Fibroblast of gingiva (primary cell): ENCODE measurements at regions not wholly inside any gene's neighbourhood (a gene's known extent, or its start where the extent isn't known, plus 50 kb on each side); places are given as distances from the start of the nearest gene placed in this dataset.
A peak's percentile ranks its signal among the peaks of the same experiment; 100 is the strongest.

ENCODE experiments used
- DNase-seq: peaks from one replicate; pipeline ENCODE4 v3.0.0-alpha.2; 2011; ENCODE audit warnings: low read depth

GRCh38 chr4:65120287-65120686 is 550.0 kb downstream of the EPHA5 start:
- no peak for DNase-seq

- DNase-seq: no peak
Observed at GRCh38 chr4:65102419-65102818, 567.9 kb downstream of the EPHA5 start.

- no peak for DNase-seq
Observed at GRCh38 chr4:65096630-65097029, 573.7 kb downstream of the EPHA5 start.

GRCh38 chr4:65089666-65090065 is 580.6 kb downstream of the EPHA5 start:
- DNase-seq: peak; percentile 2

- DNase-seq: no peak
Observed at GRCh38 chr4:65083076-65083475, 587.2 kb downstream of the EPHA5 start.

- DNase-seq: no peak
Observed at GRCh38 chr4:65071564-65071963, 598.7 kb downstream of the EPHA5 start.

GRCh38 chr4:65069177-65069576 is 601.1 kb downstream of the EPHA5 start:
- DNase-seq: no peak

GRCh38 chr4:65066106-65066505 is 604.2 kb downstream of the EPHA5 start:
- no peak for DNase-seq

- DNase-seq: no peak
Observed at GRCh38 chr4:65063601-65064000, 606.7 kb downstream of the EPHA5 start.

GRCh38 chr4:65050786-65051185 is 619.5 kb downstream of the EPHA5 start:
- no peak for DNase-seq

GRCh38 chr4:65046192-65047133 is 623.8 kb downstream of the EPHA5 start:
- peak; percentile 2 for DNase-seq

- DNase-seq: no peak
Observed at GRCh38 chr4:65033899-65034298, 624.6 kb upstream of the TECRL start.

GRCh38 chr4:65028592-65028991 is 619.3 kb upstream of the TECRL start:
- no peak for DNase-seq

GRCh38 chr4:65023883-65024670 is 614.8 kb upstream of the TECRL start:
- no peak for DNase-seq

GRCh38 chr4:65023081-65023480 is 613.8 kb upstream of the TECRL start:
- no peak for DNase-seq

GRCh38 chr4:65021737-65022136 is 612.5 kb upstream of the TECRL start:
- no peak for DNase-seq

GRCh38 chr4:65021149-65021548 is 611.9 kb upstream of the TECRL start:
- DNase-seq: no peak

GRCh38 chr4:65019775-65020174 is 610.5 kb upstream of the TECRL start:
- DNase-seq: no peak

- no peak for DNase-seq
Observed at GRCh38 chr4:65018313-65018712, 609.1 kb upstream of the TECRL start.

- no peak for DNase-seq
Observed at GRCh38 chr4:65014078-65014477, 604.8 kb upstream of the TECRL start.

- no peak for DNase-seq
Observed at GRCh38 chr4:65007841-65008439, 598.7 kb upstream of the TECRL start.

GRCh38 chr4:64975177-64975576 is 565.9 kb upstream of the TECRL start:
- DNase-seq: no peak

- no peak for DNase-seq
Observed at GRCh38 chr4:64969081-64969480, 559.8 kb upstream of the TECRL start.
